ENCODE measurements at regions not wholly inside any gene's neighbourhood (a gene's known extent, or its start where the extent isn't known, plus 50 kb on each side); places are given as distances from the start of the nearest gene placed in this dataset.

DNA sequence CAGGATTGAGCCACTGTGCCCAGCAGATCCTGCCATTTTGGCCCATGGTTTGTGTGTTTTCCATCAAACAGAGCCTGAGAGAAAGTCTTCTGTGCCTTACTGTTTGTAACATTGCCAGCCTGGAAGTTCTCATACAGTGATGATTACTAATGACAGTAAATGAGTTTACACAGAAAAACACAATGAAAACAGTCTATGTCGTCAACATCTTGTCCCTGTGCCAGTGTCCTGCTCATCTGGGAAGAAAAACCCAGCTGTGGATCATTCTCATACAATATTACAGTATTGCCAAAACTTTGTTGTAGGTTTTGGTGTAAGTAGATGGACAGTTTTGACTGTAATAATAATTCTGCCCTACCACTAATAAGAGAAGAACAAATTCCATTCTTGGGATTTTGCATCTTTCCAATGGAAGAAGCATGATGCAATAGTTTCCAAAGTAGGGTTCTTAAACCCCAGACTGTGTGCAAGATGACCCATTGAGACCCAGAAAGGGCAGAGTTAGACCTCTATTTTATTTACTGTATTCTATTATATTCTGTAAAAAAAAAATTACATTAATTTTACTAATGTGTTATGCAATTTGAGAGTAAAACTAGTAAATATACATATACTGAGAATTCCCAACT lies 135.0 kb upstream of the JARID2 start:
- TF ChIP-seq POLR2AphosphoS5 (IDR thresholded peaks at IDR 0.05) (no peak), POLR2A (IDR thresholded peaks at IDR 0.05) (no peak)

Data from sigmoid colon (tissue), 4 donors.